ENCODE measurements at regions not wholly inside any gene's neighbourhood (a gene's known extent, or its start where the extent isn't known, plus 50 kb on each side); places are given as distances from the start of the nearest gene placed in this dataset.

GRCh38 chr5:136665331-136665730 lies 300.0 kb upstream of the TRPC7 start:
- Histone ChIP-seq H3K9me2 (replicated peaks; ENCODE audit: insufficient read depth, low read length) (no peaks in the 10 kb centered on the region), H3F3A (ENCODE audit: insufficient read depth, low read length) (no peaks in the 10 kb centered on the region), H3K4me2 (ENCODE audit: low read depth, low read length) (no peak overlapping the region), H3K4me1 (ENCODE audit: low read length) (no peaks in the 10 kb centered on the region), H3K79me2 (ENCODE audit: low read length) (no peaks in the 10 kb centered on the region), H3K9ac (ENCODE audit: low read length) (no peak overlapping the region), H3K36me3 (replicated peaks; ENCODE audit: insufficient read depth, low read length) (no peaks in the 10 kb centered on the region), H3K27me3 (replicated peaks; ENCODE audit: insufficient read depth, low read length) (no peaks in the 10 kb centered on the region), H3K27ac (ENCODE audit: low read length) (no peak overlapping the region), H3K4me3 (ENCODE audit: low read length) (no peak overlapping the region), H4K20me1 (ENCODE audit: insufficient read depth, low read length) (no peaks in the 10 kb centered on the region), H3K9me3 (replicated peaks; ENCODE audit: insufficient read depth, low read length) (no peaks in the 10 kb centered on the region), H2AFZ (ENCODE audit: low read length) (no peak overlapping the region)
- no peak for DNase-seq
- TF ChIP-seq EZH2 (optimal IDR thresholded peaks at IDR 0.05; ENCODE audit: low read depth, low read length) (no peak), EZH2phosphoT487 (IDR thresholded peaks at IDR 0.05; ENCODE audit: low read length) (no peak)

GRCh38 chr5:136661026-136661425 lies 295.7 kb upstream of the TRPC7 start:
- H3K4me1 ChIP-seq (ENCODE audit: low read length): no peaks in the 10 kb centered on the region
- no peak for TF ChIP-seq EZH2 (optimal IDR thresholded peaks at IDR 0.05; ENCODE audit: low read depth, low read length)
- DNase-seq: no peak
- H3K36me3 ChIP-seq (replicated peaks; ENCODE audit: insufficient read depth, low read length): no peaks in the 10 kb centered on the region
- no peaks in the 10 kb centered on the region for H3K27me3 ChIP-seq (replicated peaks; ENCODE audit: insufficient read depth, low read length)
- H3K9ac ChIP-seq (ENCODE audit: low read length): no peak overlapping the region
- no peaks in the 10 kb centered on the region for H3K9me2 ChIP-seq (replicated peaks; ENCODE audit: insufficient read depth, low read length)
- H3K79me2 ChIP-seq (ENCODE audit: low read length): no peaks in the 10 kb centered on the region
- no peak overlapping the region for H3K27ac ChIP-seq (ENCODE audit: low read length)
- H3K4me3 ChIP-seq (ENCODE audit: low read length): no peak overlapping the region
- no peaks in the 10 kb centered on the region for H4K20me1 ChIP-seq (ENCODE audit: insufficient read depth, low read length)
- H3K9me3 ChIP-seq (replicated peaks; ENCODE audit: insufficient read depth, low read length): no peaks in the 10 kb centered on the region
- no peaks in the 10 kb centered on the region for H3F3A ChIP-seq (ENCODE audit: insufficient read depth, low read length)
- H2AFZ ChIP-seq (ENCODE audit: low read length): no peak overlapping the region
- no peak overlapping the region for H3K4me2 ChIP-seq (ENCODE audit: low read depth, low read length)

- H3K27ac ChIP-seq (ENCODE audit: low read length): no peak overlapping the region
Observed at GRCh38 chr5:136656811-136657210, 291.5 kb upstream of the TRPC7 start.

GRCh38 chr5:136655468-136655867 lies 290.1 kb upstream of the TRPC7 start:
- no peak for DNase-seq
- Histone ChIP-seq H3K79me2 (ENCODE audit: low read length) (no peaks in the 10 kb centered on the region), H3K4me2 (ENCODE audit: low read depth, low read length) (no peak overlapping the region), H3K36me3 (replicated peaks; ENCODE audit: insufficient read depth, low read length) (no peaks in the 10 kb centered on the region), H3K9me3 (replicated peaks; ENCODE audit: insufficient read depth, low read length) (no peaks in the 10 kb centered on the region), H3K9me2 (replicated peaks; ENCODE audit: insufficient read depth, low read length) (no peaks in the 10 kb centered on the region), H3K27me3 (replicated peaks; ENCODE audit: insufficient read depth, low read length) (no peaks in the 10 kb centered on the region), H3K4me1 (ENCODE audit: low read length) (no peaks in the 10 kb centered on the region), H2AFZ (ENCODE audit: low read length) (no peak overlapping the region), H3F3A (ENCODE audit: insufficient read depth, low read length) (no peaks in the 10 kb centered on the region), H3K9ac (ENCODE audit: low read length) (no peak overlapping the region), H3K4me3 (ENCODE audit: low read length) (no peak overlapping the region), H4K20me1 (ENCODE audit: insufficient read depth, low read length) (no peaks in the 10 kb centered on the region), H3K27ac (ENCODE audit: low read length) (no peak overlapping the region)
- TF ChIP-seq CTCF (IDR thresholded peaks at IDR 0.05; ENCODE audit: low read length) (no peak), EZH2 (optimal IDR thresholded peaks at IDR 0.05; ENCODE audit: low read depth, low read length) (no peak), EZH2phosphoT487 (IDR thresholded peaks at IDR 0.05; ENCODE audit: low read length) (no peak)

More at GRCh38 chr5:136656811-136657210, 291.5 kb upstream of the TRPC7 start:
- no peaks in the 10 kb centered on the region for H4K20me1 ChIP-seq (ENCODE audit: insufficient read depth, low read length)
- no peaks in the 10 kb centered on the region for H3F3A ChIP-seq (ENCODE audit: insufficient read depth, low read length)
- no peak overlapping the region for H3K4me2 ChIP-seq (ENCODE audit: low read depth, low read length)
- H2AFZ ChIP-seq (ENCODE audit: low read length): no peak overlapping the region
- no peaks in the 10 kb centered on the region for H3K36me3 ChIP-seq (replicated peaks; ENCODE audit: insufficient read depth, low read length)
- H3K9ac ChIP-seq (ENCODE audit: low read length): no peak overlapping the region
- H3K9me2 ChIP-seq (replicated peaks; ENCODE audit: insufficient read depth, low read length): no peaks in the 10 kb centered on the region
- TF ChIP-seq EZH2 (optimal IDR thresholded peaks at IDR 0.05; ENCODE audit: low read depth, low read length): no peak
- TF ChIP-seq CTCF (IDR thresholded peaks at IDR 0.05; ENCODE audit: low read length): no peak
- TF ChIP-seq EZH2phosphoT487 (IDR thresholded peaks at IDR 0.05; ENCODE audit: low read length): no peak
- no peak overlapping the region for H3K4me3 ChIP-seq (ENCODE audit: low read length)
- no peaks in the 10 kb centered on the region for H3K79me2 ChIP-seq (ENCODE audit: low read length)
- no peaks in the 10 kb centered on the region for H3K27me3 ChIP-seq (replicated peaks; ENCODE audit: insufficient read depth, low read length)
- H3K4me1 ChIP-seq (ENCODE audit: low read length): no peaks in the 10 kb centered on the region
- DNase-seq: no peak
- H3K9me3 ChIP-seq (replicated peaks; ENCODE audit: insufficient read depth, low read length): no peaks in the 10 kb centered on the region
